ENCODE measurements at regions not wholly inside any gene's neighbourhood (a gene's known extent, or its start where the extent isn't known, plus 50 kb on each side); places are given as distances from the start of the nearest gene placed in this dataset.
"Not testable (repeated sequence)": the region's sequence is repeated elsewhere in the genome, so short reads cannot be mapped to it uniquely, and the experiment has no call there.

DNA sequence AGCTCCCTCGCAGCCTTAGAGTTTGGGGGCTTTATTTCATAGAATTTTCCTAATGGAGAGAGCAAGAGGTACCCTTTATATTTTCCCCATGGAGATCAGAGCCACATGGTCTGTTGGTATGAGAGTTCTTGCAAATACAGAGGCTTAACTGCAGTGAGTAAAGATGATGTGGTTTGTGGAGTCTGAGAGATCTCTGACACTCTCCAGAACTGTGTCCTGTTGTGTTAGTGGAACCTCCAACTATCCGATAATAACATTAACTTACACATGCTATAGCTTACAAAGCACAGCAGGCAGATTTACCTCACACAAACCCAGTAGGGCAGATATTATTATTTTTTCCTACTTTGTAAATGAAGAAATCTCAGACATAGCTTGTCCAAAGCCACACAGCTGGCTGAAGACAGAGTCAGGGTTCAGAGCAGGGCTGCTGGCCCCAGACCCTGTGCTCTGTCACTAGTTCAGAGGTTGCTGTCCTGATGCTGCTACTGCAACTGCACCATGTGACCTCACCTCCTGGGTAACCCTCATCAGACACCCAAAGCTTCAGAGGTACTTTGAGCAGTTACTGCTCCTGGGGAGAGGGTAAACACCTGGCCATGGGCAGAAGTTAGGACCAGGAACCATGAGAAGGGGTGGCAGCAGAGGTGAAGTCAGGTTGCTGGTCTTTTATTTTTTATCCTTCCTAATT lies 384.8 kb upstream of the PROX1 start:
- FAIRE-seq = no peak

DNA sequence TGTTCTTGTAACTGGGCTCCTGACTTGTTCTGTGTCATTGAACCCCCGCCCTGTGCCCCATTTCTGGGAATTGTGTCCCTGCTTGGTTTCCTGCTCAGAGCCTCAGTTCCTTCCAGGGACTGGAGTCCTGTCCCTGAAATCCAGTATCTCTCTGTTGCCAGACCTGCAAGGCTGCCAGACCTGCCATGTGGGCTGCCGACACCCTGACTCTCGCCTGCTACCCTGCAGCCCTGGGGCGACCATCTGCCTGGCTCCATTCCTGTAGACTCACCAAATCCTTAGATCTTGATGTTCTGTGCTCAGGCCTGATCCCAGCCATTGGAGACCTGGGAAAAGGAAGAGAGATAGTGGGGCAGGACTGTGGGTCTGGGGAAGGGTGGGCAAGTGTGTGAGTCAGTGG lies 383.3 kb upstream of the PROX1 start:
- FAIRE-seq = no peak

DNA sequence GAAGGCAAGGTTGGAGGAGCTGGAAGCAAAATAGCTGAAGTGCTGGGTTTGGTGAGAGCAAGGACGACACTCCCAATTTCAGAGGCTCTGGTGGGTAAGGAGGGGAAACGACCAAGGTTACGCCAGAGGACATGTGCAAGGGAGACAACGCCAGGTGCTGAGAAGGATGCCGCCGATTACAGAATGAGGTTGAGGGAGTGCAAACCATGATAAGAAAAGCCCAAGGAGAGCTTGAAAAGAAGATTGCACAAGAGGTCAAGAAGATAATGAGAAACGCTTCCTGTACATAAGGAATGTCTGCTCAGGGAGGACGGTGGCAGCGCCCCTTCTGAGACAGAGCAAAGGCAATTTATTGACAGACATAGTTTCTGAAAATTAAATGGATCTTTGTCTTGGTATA lies 382.0 kb upstream of the PROX1 start:
- no peak for FAIRE-seq

DNA sequence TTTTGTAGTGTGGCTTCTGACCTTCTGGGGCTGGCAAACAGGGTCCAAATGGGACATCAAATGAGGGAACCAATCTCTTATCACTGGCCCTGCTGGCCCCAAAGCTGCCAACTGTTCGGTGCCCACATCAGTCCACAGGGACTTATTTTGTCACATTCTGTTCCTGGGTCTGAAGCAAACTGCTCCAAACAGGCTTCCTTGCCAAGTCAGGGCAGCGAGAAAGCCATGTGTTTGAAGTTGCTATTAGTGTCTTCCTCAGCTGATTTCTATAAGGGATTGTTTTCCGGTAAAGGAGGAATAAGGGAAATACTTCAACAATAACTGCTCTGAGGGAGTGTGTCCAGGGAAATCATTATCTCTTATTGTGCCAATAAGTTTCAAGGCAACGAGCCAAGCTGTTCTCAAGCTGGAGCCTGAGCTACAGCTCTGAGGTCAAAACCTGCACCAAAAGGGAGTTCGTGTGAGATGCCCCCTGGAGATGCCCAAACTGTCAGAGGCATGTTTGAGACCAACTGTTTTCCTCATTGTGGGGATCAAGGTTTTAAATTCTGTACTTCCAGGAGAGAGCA lies 381.4 kb upstream of the PROX1 start:
- FAIRE-seq = no peak

DNA sequence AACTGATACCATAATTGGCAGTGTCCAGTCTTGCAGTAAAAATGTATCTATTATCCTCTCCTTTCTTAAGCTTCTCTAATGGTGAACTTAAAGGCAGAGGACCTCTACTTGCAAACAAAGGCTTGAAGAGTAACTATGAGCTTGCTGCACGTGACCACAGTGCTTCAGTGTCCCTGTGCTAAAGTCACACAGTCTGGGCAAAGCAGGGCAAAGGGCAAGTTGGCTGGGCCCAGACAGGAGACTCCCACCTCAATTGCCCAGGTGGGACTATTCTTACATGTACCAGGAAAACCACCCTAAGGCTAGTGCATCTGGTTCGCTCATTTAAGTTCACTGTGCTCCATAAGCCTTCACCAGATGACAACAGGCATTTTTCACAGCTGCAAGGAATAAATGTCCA lies 374.2 kb upstream of the PROX1 start:
- no peak for FAIRE-seq

GRCh38 chr1:213615226-213615916 lies 372.4 kb upstream of the PROX1 start:
- no peak for FAIRE-seq

GRCh38 chr1:213617133-213617532 lies 370.6 kb upstream of the PROX1 start:
- FAIRE-seq = no peak

DNA sequence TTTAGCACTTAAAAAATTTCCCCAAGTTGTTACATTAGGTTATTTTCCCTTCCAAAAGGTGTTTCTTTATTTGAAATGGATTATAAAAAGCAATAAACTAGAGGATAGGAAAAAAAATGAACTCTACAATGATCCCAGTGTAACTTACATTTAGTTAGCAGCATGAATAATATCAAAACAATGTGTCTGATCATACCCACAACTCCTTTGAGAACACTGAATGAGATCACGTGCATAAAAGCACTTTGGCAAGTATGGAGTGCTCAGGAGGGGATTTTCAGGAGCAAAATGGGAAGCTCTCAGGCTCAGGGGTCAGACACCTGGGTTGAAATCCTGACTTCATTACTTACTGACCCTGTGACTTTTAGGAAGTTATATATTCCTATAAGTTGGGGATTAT lies 369.7 kb upstream of the PROX1 start:
- no peak for FAIRE-seq

DNA sequence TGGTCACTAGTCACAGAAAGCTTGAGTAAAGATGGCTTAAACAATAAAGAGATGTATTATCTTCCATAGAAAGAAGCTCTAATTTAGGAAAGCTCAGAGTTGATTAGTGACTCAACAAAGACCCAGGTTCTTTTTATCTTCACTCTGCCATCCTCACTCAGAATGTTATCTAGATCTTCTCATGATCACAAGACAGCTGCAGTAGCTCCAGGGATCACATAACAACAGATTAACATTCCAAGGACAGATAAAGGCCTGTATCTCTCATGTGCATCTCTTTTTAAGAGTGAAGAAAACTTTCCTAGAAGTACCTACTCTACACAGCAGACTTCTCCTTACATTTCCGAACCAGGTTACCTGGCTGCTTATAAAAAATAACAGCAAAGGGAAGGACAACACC lies 368.7 kb upstream of the PROX1 start:
- FAIRE-seq = no peak

DNA sequence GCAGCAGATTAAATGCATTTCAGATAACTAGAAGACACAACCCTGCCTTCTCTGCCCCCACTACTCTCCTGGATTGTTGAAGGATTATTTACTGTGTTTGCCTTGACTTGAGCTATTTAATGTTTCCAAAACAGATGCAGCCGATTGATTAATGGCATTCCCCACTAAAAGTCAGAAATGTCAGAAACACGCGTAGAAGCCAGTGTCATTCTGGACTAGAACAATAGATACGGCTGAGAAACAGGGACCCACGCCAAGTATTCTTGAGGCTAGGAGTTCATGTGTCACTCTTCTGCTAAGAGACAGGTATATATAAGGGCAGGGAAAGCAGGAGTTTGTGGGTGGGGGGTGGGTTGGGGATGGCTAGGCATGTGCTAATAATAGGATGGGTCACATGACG lies 366.7 kb upstream of the PROX1 start:
- FAIRE-seq = no peak

DNA sequence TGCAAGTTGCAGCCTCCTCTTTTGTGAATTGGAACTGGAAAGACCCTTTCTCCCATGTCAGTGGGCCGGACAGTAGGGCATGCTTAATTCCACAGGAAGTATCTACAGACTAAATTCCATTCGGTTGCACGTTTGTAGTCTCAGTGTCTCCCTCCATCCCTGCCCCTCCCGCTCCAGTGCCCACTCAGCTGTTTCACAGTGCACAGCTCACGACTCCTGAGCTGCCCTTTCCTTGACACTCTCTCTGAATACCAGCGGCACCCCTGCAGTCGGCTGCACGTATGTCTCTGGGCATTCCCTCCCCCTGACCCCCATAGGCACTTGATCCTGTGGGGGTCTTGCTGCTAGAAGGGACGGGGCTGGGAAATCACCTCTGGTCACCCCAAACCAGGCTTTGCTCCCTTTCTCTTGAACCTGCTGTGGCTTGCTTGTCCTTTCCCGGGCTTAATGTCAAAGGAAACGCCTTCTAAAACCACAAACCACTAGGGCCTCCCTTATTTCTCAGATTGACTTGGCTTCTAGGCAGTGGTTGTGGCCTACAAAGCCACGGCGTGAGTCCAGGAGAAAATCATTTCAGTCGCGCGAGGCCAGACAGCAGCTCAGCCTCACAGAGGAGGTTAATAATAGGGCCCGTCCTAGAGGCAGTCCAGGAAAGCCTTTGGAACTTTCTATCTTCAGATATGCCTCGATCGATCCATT lies 365.3 kb upstream of the PROX1 start:
- no peak for FAIRE-seq

DNA sequence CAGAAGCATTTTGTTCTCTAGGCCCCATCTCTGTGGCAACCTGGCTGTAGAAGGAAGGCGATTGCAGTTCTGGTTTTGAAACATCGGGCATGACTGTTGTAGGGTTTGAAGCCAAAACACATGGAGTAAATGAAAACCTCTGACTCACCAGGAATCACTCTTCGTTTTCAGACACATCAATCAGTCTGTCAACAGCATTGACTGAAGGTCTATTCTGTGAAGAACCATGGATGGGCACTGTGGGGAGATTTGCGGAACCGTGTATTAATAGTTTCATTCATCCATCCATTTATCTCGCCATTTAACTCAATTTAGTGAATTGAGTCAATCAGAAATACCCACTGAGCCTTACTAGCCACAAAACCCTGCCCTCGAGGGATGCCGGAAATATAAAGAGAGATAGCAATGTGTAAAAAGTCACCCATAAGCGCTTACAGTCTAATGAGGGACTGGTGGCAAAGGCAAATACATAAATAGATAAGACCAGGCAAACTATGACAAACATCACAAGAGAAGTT lies 364.6 kb upstream of the PROX1 start:
- FAIRE-seq = no peak

DNA sequence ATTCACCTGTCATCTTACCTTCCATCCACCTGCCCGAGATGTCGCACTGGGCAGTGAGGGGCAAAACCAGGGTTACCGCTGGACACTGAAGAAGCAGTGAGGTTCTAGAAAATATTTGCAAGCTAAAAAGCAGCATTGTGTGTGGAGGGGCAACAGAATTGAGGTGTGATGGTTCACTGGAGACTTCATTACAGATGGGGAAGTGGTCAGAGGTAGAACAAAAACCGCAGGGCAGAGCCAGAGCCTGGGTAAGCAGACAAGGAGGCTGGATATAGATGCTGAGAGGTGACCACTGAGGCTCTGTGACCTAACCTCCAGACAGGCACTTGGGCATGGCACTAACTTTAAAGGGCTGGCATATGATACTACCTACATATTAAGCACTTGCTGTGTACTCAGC lies 363.9 kb upstream of the PROX1 start:
- FAIRE-seq = no peak

DNA sequence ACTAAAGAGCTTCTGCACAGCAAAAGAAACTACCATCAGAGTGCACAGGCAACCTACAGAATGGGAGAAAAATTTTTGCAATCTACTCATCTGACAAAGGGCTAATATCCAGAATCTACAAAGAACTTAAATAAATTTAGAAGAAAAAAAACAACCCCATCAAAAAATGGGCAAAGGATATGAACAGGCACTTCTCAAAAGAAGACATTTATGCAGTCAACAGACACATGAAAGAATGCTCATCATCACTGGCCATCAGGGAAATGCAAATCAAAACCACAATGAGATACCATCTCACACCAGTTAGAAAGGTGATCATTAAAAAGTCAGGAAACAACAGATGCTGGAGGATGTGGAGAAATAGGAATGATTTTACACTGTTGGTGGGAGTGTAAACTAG lies 351.0 kb upstream of the PROX1 start:
- not testable (repeated sequence) for FAIRE-seq

GRCh38 chr1:213641312-213641711 lies 346.5 kb upstream of the PROX1 start:
- no peak for FAIRE-seq

- FAIRE-seq = peak; percentile 76
Observed at GRCh38 chr1:213643360-213643759, 344.4 kb upstream of the PROX1 start.

- no peak for FAIRE-seq
Observed at GRCh38 chr1:213647864-213648650, 339.7 kb upstream of the PROX1 start.

DNA sequence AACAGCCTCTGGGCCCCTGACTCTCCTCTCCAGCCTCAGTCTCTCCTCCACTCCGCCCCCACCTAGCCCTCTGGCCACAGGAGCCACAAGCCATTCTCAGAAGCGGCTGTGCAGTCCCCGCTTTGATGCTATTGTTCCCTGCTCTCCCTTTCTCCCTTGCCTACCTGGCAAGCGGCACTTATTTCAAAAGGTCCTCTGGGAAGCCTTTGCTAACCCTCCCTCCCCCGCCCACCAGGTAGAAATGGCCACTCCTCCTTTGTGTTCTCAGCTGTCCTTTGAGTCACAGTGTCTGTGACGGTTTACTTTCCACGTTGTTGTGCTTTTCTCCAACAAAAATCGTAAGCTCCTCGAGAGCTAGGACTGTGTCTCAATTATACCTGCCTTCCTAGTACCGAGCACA lies 338.4 kb upstream of the PROX1 start:
- no peak for FAIRE-seq

- FAIRE-seq = no peak
Observed at GRCh38 chr1:213650603-213651002, 337.2 kb upstream of the PROX1 start.

DNA sequence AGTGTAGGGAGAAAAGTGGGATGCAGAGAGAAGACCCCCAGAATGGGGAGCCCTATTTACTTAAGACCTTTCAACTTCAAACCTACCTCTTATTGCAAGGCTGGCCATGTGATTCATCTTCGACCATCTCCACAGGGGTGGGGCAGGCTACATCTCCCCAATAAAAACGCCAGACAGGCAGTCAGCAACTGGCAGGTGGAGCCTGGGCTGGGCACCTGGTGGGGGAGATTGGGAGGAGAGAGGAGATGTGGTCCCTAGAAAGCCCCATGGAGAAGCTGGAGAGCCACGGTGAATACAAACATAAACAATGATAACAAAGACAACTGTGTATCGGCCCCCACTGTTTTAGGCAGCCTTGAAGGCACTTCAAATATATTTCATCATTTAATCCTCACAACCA lies 336.7 kb upstream of the PROX1 start:
- no peak for FAIRE-seq

GRCh38 chr1:213652109-213652508 lies 335.7 kb upstream of the PROX1 start:
- FAIRE-seq = peak; percentile 9

GRCh38 chr1:213656039-213656438 lies 331.7 kb upstream of the PROX1 start:
- FAIRE-seq = no peak

DNA sequence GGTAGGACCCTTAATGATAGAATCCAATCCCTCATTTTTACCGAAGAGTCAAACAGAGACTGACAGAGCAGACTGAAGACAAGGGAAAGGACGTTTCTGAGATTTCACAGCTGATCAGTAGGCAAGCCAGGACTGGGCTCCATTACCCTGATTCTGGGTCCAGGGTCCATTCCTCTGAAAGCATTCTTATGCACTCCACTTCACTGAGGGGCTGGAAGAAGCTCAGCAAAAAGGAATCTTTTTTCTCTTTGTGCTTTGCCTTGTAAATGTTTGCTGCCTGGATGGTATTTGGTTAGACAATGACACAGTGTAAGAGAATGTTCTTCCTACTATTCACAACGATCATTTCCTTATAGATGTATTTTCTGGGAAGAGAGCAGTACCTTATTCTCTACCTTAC lies 331.3 kb upstream of the PROX1 start:
- FAIRE-seq = no peak

Measured in islet of Langerhans (tissue), 1 donor.